Peyer's patch (tissue), 4 donors: ENCODE measurements at regions not wholly inside any gene's neighbourhood (a gene's known extent, or its start where the extent isn't known, plus 50 kb on each side); places are given as distances from the start of the nearest gene placed in this dataset.
A peak's percentile ranks its signal among the peaks of the same experiment; 100 is the strongest.

Source experiments
- DNase-seq, 3 donors: peaks; one replicate each; pipeline ENCODE4 v3.0.0-alpha.2; 2017 to 2019
- H3K27ac ChIP-seq, 4 donors: fragments of 200-600 bp; sonication (generic); one replicate each; pipeline ENCODE4 v1.5.1; 2016 to 2019
- H3K27me3 ChIP-seq, 2 donors: fragments of 200-600 bp; sonication (generic); one replicate each; pipeline ENCODE4 v1.5.1; 2019
- H3K36me3 ChIP-seq, 3 donors: fragments of 200-600 bp; sonication (generic); one replicate each; pipeline ENCODE4 v1.5.1; 2016 to 2019
- H3K4me1 ChIP-seq, 4 donors: fragments of 200-600 bp; sonication (generic); one replicate each; pipeline ENCODE4 v1.5.1; 2016 to 2019
- H3K4me3 ChIP-seq, 4 donors: fragments of 200-600 bp; sonication (generic); 1 replicate in 3 of 4; 2 replicates in 1 of 4; pipeline ENCODE4 v1.5.1; 2016 to 2019; ENCODE audit warnings: mild to moderate bottlenecking in 1 of 4
- H3K9me3 ChIP-seq, 4 donors: fragments of 200-600 bp; sonication (generic); one replicate each; pipeline ENCODE4 v1.5.1; 2016 to 2019; ENCODE audit warnings: mild to moderate bottlenecking in 1 of 4
- POLR2A ChIP-seq, 2 donors: fragments of 450-650 bp; IDR thresholded peaks; one replicate each; pipeline ENCODE4 v1.5.1; 2017; ENCODE audit warnings: antibody characterized with exemption in 2 of 2, mild to moderate bottlenecking in 2 of 2, moderate library complexity in 2 of 2
- TF ChIP-seq, protein P1 (sequence below), 6 experiments: fragments of 450-650 bp in 4 of 6; fragments of 200-600 bp in 2 of 6; sonication (generic) in 1 of 6; IDR thresholded peaks; one replicate each; pipeline ENCODE4 v1.5.1; 2017 to 2019; ENCODE audit warnings: antibody characterized with exemption in 6 of 6, mild to moderate bottlenecking in 3 of 6, moderate library complexity in 1 of 6

DNA sequence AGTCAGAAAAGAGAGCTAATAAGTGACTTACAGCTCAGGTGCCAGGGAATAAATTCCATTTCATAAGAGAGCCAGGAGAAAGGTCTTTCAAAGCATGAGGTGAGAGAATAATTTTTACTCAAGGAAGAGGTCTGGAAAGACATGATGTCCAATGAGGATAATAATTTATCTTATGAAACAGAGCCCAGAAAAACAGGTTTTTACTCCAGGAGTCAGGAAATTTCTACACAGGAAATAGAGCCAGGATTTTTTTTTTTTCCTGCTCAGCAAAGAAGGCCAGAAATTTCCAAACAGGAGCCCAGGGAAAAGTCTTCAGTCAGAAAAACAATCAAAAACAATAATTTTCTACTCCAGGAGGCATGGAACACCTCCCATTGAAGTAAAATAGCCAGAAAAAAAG, 1185.7 kb upstream of the TSPY4 start:
- no peaks in the 10 kb centered on the region for H3K36me3 ChIP-seq
- no peaks in the 10 kb centered on the region for H3K4me1 ChIP-seq
- H3K9me3 ChIP-seq = no peaks in the 10 kb centered on the region
- no peak overlapping the region for H3K27ac ChIP-seq
- no peak for DNase-seq
- H3K4me3 ChIP-seq = no peak overlapping the region
- no peaks in the 10 kb centered on the region for H3K27me3 ChIP-seq
- TF ChIP-seq, protein P1, sequence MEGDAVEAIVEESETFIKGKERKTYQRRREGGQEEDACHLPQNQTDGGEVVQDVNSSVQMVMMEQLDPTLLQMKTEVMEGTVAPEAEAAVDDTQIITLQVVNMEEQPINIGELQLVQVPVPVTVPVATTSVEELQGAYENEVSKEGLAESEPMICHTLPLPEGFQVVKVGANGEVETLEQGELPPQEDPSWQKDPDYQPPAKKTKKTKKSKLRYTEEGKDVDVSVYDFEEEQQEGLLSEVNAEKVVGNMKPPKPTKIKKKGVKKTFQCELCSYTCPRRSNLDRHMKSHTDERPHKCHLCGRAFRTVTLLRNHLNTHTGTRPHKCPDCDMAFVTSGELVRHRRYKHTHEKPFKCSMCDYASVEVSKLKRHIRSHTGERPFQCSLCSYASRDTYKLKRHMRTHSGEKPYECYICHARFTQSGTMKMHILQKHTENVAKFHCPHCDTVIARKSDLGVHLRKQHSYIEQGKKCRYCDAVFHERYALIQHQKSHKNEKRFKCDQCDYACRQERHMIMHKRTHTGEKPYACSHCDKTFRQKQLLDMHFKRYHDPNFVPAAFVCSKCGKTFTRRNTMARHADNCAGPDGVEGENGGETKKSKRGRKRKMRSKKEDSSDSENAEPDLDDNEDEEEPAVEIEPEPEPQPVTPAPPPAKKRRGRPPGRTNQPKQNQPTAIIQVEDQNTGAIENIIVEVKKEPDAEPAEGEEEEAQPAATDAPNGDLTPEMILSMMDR (IDR thresholded peaks at IDR 0.05) = no peak
- TF ChIP-seq POLR2A (IDR thresholded peaks at IDR 0.05) = no peak

- no peak for TF ChIP-seq POLR2A (IDR thresholded peaks at IDR 0.05)
- TF ChIP-seq, protein P1 (IDR thresholded peaks at IDR 0.05) = no peak
Observed at GRCh38 chrY:8128578-8128977, 1208.7 kb upstream of the TSPY4 start.

DNA sequence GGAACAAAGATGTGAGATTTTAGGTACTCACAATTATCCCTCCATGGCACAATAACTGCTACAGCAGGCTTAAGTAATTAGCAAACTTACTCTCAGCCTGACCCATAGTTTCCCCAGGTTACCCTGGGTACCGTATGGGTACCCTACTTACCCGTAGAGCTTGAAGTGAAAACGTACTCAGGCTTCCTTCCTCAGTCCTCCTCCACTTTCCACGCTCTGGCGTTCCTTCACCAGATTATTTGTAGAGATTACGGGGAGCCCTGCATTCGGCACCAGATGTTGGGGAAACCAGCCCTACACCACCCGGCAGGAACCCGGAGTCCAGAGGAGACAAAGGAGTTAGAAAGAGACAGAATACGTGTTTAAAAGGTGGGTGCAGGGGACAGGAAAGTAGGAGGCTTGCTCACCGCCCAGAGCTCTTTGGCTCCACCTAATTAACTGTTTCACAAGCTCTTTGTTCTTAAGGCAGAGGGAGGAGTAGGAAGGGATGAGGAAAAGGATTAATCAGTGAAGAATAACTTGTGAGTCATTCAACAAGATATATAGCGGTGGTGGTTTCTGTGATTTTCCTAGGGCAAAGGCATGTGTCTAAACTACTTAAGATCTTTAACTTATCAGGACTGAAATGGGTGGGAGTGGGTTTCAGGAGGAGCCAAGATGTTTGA, 1211.2 kb upstream of the TSPY4 start:
- DNase-seq = no peak
- TF ChIP-seq POLR2A (IDR thresholded peaks at IDR 0.05) = no peak
- TF ChIP-seq, protein P1 (IDR thresholded peaks at IDR 0.05) = no peak
- Histone ChIP-seq H3K4me3 (peak overlapping the region in 1 of 4 donors; percentile 26), H3K27me3 (no peaks in the 10 kb centered on the region), H3K4me1 (no peaks in the 10 kb centered on the region), H3K27ac (no peak overlapping the region), H3K36me3 (no peaks in the 10 kb centered on the region), H3K9me3 (no peaks in the 10 kb centered on the region)

More at GRCh38 chrY:8128578-8128977, 1208.7 kb upstream of the TSPY4 start:
- Histone ChIP-seq H3K27me3 (no peaks in the 10 kb centered on the region), H3K36me3 (no peaks in the 10 kb centered on the region), H3K9me3 (no peaks in the 10 kb centered on the region), H3K4me3 (no peak overlapping the region), H3K4me1 (no peaks in the 10 kb centered on the region), H3K27ac (no peak overlapping the region)
- DNase-seq = no peak

DNA sequence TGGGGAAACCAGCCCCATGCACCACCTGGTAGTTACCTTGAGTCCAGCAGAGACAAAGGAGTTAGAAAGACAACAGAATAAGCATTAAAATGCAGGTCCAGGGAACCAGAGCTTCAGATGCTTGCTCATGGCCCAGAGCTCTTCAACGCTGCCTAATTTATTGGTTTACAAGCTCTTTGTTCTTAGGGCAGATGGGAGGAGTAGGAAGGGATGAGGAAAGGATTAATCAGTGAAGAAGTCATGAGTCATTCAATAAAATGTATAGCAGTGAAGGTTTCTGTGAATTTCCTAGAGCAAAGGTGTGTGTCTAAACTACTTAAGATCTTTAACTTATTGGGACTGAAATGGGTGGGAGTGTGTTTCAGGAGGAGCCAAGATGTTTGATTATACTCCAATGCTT, 1210.3 kb upstream of the AMELY start:
- Histone ChIP-seq H3K36me3 (no peaks in the 10 kb centered on the region), H3K9me3 (no peaks in the 10 kb centered on the region), H3K27ac (no peak overlapping the region), H3K4me3 (no peak overlapping the region), H3K4me1 (no peaks in the 10 kb centered on the region), H3K27me3 (no peaks in the 10 kb centered on the region)
- DNase-seq = no peak
- TF ChIP-seq, protein P1 (IDR thresholded peaks at IDR 0.05) = no peak
- no peak for TF ChIP-seq POLR2A (IDR thresholded peaks at IDR 0.05)

DNA sequence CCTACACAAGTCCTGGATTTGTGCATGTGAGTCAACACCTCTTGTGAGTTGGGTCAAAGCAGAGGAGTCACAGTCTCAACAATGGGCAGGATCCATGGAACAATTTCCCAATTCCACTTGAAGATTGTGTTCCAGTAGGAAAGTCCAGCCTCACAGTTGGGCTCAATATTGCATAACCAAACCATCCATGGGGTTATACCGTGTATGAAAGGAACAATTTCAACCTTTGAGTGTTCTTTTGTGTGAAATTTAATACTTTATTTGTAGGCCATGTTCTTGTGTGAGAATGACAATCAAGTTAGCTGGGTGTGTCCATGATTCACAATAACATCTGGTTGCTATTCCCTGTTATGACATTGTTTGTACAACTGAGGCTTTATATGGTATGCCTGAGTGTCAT, 1182.9 kb upstream of the AMELY start:
- H3K9me3 ChIP-seq = no peaks in the 10 kb centered on the region
- no peaks in the 10 kb centered on the region for H3K27me3 ChIP-seq
- H3K36me3 ChIP-seq = no peaks in the 10 kb centered on the region
- no peaks in the 10 kb centered on the region for H3K4me1 ChIP-seq
- no peak overlapping the region for H3K27ac ChIP-seq
- no peak overlapping the region for H3K4me3 ChIP-seq
- no peak for TF ChIP-seq POLR2A (IDR thresholded peaks at IDR 0.05)
- TF ChIP-seq, protein P1 (IDR thresholded peaks at IDR 0.05) = no peak
- no peak for DNase-seq

- H3K4me3 ChIP-seq = no peak overlapping the region
- TF ChIP-seq, protein P1 (IDR thresholded peaks at IDR 0.05) = no peak
- TF ChIP-seq POLR2A (IDR thresholded peaks at IDR 0.05) = no peak
Observed at GRCh38 chrY:8092926-8093325, 1181.4 kb upstream of the AMELY start.

More at GRCh38 chrY:8092926-8093325, 1181.4 kb upstream of the AMELY start:
- Histone ChIP-seq H3K27me3 (no peaks in the 10 kb centered on the region), H3K9me3 (no peaks in the 10 kb centered on the region), H3K4me1 (no peaks in the 10 kb centered on the region), H3K36me3 (no peaks in the 10 kb centered on the region), H3K27ac (no peak overlapping the region)
- no peak for DNase-seq
